Neural cell (in vitro differentiated cells): ENCODE measurements at regions not wholly inside any gene's neighbourhood (a gene's known extent, or its start where the extent isn't known, plus 50 kb on each side); places are given as distances from the start of the nearest gene placed in this dataset.

Experiments
- H2AFZ ChIP-seq: fragments of 200-600, 300-800 bp; sonication (generic), shearing (Covaris generic); 2 replicates; pipeline ENCODE4 v1.6.0; 2014; ENCODE audit warnings: low read depth, mild to moderate bottlenecking, antibody characterized with exemption, low read length, moderate library complexity
- H3F3A ChIP-seq: fragments of 200-600 bp; shearing (Covaris generic); 2 replicates; pipeline ENCODE4 v1.6.1; 2016; ENCODE audit warnings: mild to moderate bottlenecking, moderate library complexity, mixed read lengths, antibody characterized with exemption, low read length; ENCODE audit not compliant: insufficient read depth, poor library complexity, severe bottlenecking
- H3K27ac ChIP-seq: fragments of 200-600, 300-800 bp; sonication (generic), shearing (Covaris generic); 2 replicates; pipeline ENCODE4 v1.5.1; 2014; ENCODE audit warnings: mild to moderate bottlenecking, low read length, moderate library complexity
- H3K27me3 ChIP-seq: fragments of 300-800, 200-600 bp; sonication (generic), shearing (Covaris generic); 2 replicates; pipeline ENCODE4 v1.6.0; 2014; ENCODE audit warnings: mild to moderate bottlenecking, low read depth, low read length, moderate library complexity; ENCODE audit not compliant: insufficient read depth
- H3K36me3 ChIP-seq: fragments of 300-800, 200-600 bp; sonication (generic), shearing (Covaris generic); 2 replicates; pipeline ENCODE4 v1.5.1; 2014; ENCODE audit warnings: mild to moderate bottlenecking, antibody characterized with exemption, low read length, moderate library complexity; ENCODE audit not compliant: insufficient read depth
- H3K4me2 ChIP-seq: fragments of 300-800, 200-600 bp; sonication (generic), shearing (Covaris generic); 2 replicates; pipeline ENCODE4 v1.6.0; 2014; ENCODE audit warnings: mild to moderate bottlenecking, low read length
- H3K4me3 ChIP-seq: fragments of 300-800, 200-600 bp; sonication (generic), shearing (Covaris generic); 2 replicates; pipeline ENCODE4 v1.5.1; 2014; ENCODE audit warnings: mild to moderate bottlenecking, low read length, moderate library complexity
- H3K79me2 ChIP-seq: fragments of 200-600 bp; shearing (Covaris generic); replicated peaks from 2 replicates; pipeline ENCODE4 v1.6.0; 2014; ENCODE audit warnings: mild to moderate bottlenecking, low read length, moderate library complexity; ENCODE audit not compliant: insufficient read depth
- H3K9ac ChIP-seq: fragments of 300-800, 200-600 bp; sonication (generic), shearing (Covaris generic); 2 replicates; pipeline ENCODE4 v1.6.1; 2016; ENCODE audit warnings: mild to moderate bottlenecking, low read length, mixed read lengths
- H3K9me2 ChIP-seq: fragments of 200-600 bp; shearing (Covaris generic); 2 replicates; pipeline ENCODE4 v1.6.1; 2016; ENCODE audit warnings: mild to moderate bottlenecking, low read length, mixed read lengths; ENCODE audit not compliant: insufficient read depth
- H3K9me3 ChIP-seq: fragments of 200-600, 300-800 bp; sonication (generic), shearing (Covaris generic); 2 replicates; pipeline ENCODE4 v1.6.1; 2016; ENCODE audit warnings: mild to moderate bottlenecking, mixed run types, low read length, moderate library complexity, mixed read lengths
- H4K20me1 ChIP-seq: fragments of 200-600 bp; shearing (Covaris generic); 2 replicates; pipeline ENCODE4 v1.6.1; 2016; ENCODE audit warnings: mild to moderate bottlenecking, mixed run types; ENCODE audit not compliant: insufficient read depth
- CTCF ChIP-seq: fragments of 450-650 bp; IDR thresholded peaks from 2 replicates; pipeline ENCODE4 v1.5.1; 2014; ENCODE audit warnings: antibody characterized with exemption, mild to moderate bottlenecking, moderate library complexity; ENCODE audit not compliant: poor library complexity, severe bottlenecking
- EP300 ChIP-seq: fragments of 450-650 bp; conservative IDR thresholded peaks from 2 replicates; pipeline ENCODE4 v1.6.1; 2014; ENCODE audit warnings: antibody characterized with exemption, mild to moderate bottlenecking, moderate library complexity; ENCODE audit not compliant: poor library complexity, severe bottlenecking
- EZH2 ChIP-seq: fragments of 200-600, 300-800 bp; shearing (Covaris generic), sonication (generic); IDR thresholded peaks from 2 replicates; pipeline ENCODE4 v1.6.1; 2014; ENCODE audit warnings: antibody characterized with exemption, low read length, borderline replicate concordance, mild to moderate bottlenecking; ENCODE audit not compliant: insufficient read depth, poor library complexity, severe bottlenecking
- MXI1 ChIP-seq: fragments of 450-650 bp; conservative IDR thresholded peaks from 2 replicates; pipeline ENCODE4 v1.6.1; 2014; ENCODE audit warnings: antibody characterized with exemption, mild to moderate bottlenecking; ENCODE audit not compliant: poor library complexity, severe bottlenecking
- POLR2AphosphoS5 ChIP-seq: IDR thresholded peaks from 2 replicates; pipeline ENCODE4 v1.6.1; 2012
- RAD21 ChIP-seq: fragments of 450-650 bp; conservative IDR thresholded peaks from 2 replicates; pipeline ENCODE4 v1.6.1; 2014; ENCODE audit warnings: antibody characterized with exemption, mild to moderate bottlenecking, moderate library complexity
- SMC3 ChIP-seq: fragments of 450-650 bp; conservative IDR thresholded peaks from 2 replicates; pipeline ENCODE4 v1.6.1; 2014; ENCODE audit warnings: antibody characterized with exemption, mild to moderate bottlenecking, moderate library complexity; ENCODE audit not compliant: poor library complexity
- TAF1 ChIP-seq: IDR thresholded peaks from 2 replicates; pipeline ENCODE4 v1.6.1; 2012; ENCODE audit warnings: low read depth
- TF ChIP-seq, protein P1 (sequence below): IDR thresholded peaks from 2 replicates; pipeline ENCODE4 v1.6.1; 2012; ENCODE audit warnings: borderline replicate concordance

DNA sequence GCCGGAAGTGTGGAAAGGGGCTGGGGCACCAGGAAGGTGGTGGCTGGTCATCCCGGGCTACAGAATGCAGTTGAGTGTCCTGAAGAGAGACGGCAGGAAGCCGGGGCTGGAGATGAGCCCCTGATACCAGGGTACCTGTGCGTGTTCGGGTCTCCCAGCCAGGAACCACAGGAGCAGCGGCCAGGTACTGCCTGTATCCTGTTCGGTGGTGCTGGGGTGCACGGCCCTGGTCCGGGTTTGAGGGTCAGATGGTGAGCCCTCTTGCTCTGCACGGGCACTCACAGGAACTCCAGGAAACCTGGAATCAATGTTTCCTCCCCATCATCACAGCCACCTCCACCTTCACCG lies 253.1 kb upstream of the B3GAT1 start:
- H3K4me2 ChIP-seq: no peak overlapping the region
- H3K27me3 ChIP-seq: no peaks in the 10 kb centered on the region
- H3F3A ChIP-seq: no peaks in the 10 kb centered on the region
- no peak overlapping the region for H3K27ac ChIP-seq
- no peak overlapping the region for H3K9ac ChIP-seq
- TF ChIP-seq EZH2 (no peak), CTCF (no peak), MXI1 (no peak), EP300 (no peak), POLR2AphosphoS5 (no peak), TAF1 (no peak), RAD21 (no peak), SMC3 (no peak)
- TF ChIP-seq, protein P1, sequence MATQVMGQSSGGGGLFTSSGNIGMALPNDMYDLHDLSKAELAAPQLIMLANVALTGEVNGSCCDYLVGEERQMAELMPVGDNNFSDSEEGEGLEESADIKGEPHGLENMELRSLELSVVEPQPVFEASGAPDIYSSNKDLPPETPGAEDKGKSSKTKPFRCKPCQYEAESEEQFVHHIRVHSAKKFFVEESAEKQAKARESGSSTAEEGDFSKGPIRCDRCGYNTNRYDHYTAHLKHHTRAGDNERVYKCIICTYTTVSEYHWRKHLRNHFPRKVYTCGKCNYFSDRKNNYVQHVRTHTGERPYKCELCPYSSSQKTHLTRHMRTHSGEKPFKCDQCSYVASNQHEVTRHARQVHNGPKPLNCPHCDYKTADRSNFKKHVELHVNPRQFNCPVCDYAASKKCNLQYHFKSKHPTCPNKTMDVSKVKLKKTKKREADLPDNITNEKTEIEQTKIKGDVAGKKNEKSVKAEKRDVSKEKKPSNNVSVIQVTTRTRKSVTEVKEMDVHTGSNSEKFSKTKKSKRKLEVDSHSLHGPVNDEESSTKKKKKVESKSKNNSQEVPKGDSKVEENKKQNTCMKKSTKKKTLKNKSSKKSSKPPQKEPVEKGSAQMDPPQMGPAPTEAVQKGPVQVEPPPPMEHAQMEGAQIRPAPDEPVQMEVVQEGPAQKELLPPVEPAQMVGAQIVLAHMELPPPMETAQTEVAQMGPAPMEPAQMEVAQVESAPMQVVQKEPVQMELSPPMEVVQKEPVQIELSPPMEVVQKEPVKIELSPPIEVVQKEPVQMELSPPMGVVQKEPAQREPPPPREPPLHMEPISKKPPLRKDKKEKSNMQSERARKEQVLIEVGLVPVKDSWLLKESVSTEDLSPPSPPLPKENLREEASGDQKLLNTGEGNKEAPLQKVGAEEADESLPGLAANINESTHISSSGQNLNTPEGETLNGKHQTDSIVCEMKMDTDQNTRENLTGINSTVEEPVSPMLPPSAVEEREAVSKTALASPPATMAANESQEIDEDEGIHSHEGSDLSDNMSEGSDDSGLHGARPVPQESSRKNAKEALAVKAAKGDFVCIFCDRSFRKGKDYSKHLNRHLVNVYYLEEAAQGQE: no peak
- no peaks in the 10 kb centered on the region for H3K36me3 ChIP-seq
- H3K4me3 ChIP-seq: no peak overlapping the region
- H4K20me1 ChIP-seq: no peaks in the 10 kb centered on the region
- H3K79me2 ChIP-seq: no peaks in the 10 kb centered on the region
- no peak overlapping the region for H2AFZ ChIP-seq
- H3K9me2 ChIP-seq: no peaks in the 10 kb centered on the region
- H3K9me3 ChIP-seq: no peaks in the 10 kb centered on the region

DNA sequence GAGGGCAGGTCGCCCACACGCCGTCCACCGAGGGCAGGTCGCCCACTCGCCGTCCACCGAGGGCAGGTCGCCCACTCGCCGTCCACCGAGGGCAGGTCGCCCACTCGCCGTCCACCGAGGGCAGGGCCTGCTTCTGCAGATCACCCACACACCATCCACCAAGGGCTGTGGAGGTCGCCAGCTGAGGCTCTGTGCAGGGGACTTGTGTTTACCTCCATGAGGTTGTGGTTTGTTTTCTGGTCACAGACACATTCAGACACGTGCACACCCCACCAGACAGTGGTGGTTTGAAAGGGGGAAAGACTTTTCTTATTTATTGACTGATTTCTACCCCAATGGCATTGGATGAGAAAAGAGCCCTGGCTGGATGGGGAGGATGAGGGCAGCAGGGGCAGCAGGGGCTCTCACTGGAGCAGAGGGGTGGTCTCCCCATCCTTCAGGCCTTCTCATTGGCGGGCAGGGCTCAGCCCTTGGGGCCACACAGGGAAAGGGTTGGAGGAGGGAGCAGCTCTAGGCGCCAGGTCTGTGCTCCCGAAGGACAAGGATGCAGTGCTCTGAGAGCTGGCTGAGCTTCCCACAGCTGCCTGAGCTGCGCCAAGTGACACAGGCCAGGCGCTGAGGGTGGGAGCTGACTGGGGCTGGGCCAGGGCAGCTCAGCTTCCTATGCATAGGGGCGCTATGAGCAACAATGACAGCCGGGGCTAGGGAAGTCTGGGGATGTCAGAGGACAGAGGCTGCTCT lies 252.6 kb upstream of the B3GAT1 start:
- Histone ChIP-seq H3K9ac (no peak overlapping the region), H3K4me2 (no peak overlapping the region), H4K20me1 (no peaks in the 10 kb centered on the region), H3K36me3 (no peaks in the 10 kb centered on the region), H3K9me3 (no peaks in the 10 kb centered on the region), H3K9me2 (no peaks in the 10 kb centered on the region), H3K79me2 (no peaks in the 10 kb centered on the region), H3K27me3 (no peaks in the 10 kb centered on the region), H3K27ac (no peak overlapping the region), H3K4me3 (no peak overlapping the region), H3F3A (no peaks in the 10 kb centered on the region), H2AFZ (no peak overlapping the region)
- TF ChIP-seq EP300: no peak
- TF ChIP-seq SMC3: no peak
- no peak for TF ChIP-seq CTCF
